Stomach (tissue), 8 donors: ENCODE measurements at regions not wholly inside any gene's neighbourhood (a gene's known extent, or its start where the extent isn't known, plus 50 kb on each side); places are given as distances from the start of the nearest gene placed in this dataset.

ENCODE experiments used
- DNase-seq, 2 donors: peaks; one replicate each; pipeline versions ENCODE4 v3.0.0 to v3.0.0-alpha.2; 2013 to 2019
- H3K27ac ChIP-seq, 5 donors: fragments of 200-600 bp in 4 of 5; sonication (generic) in 4 of 5; one replicate each; pipeline ENCODE4 v1.5.1; 2013 to 2019; ENCODE audit warnings: mild to moderate bottlenecking in 1 of 5, moderate library complexity in 1 of 5
- H3K27me3 ChIP-seq, 3 donors: fragments of 200-600 bp; sonication (generic); one replicate each; pipeline ENCODE4 v1.5.1; 2017 to 2019; ENCODE audit warnings: mixed run types in 1 of 3
- H3K36me3 ChIP-seq, 4 donors: fragments of 200-600 bp; sonication (generic); 1 replicate in 3 of 4; 2 replicates in 1 of 4; pipeline ENCODE4 v1.5.1; 2016 to 2019
- H3K4me1 ChIP-seq, 4 donors: fragments of 200-600 bp; sonication (generic); one replicate each; pipeline ENCODE4 v1.5.1; 2016 to 2019
- H3K4me3 ChIP-seq, 4 donors: fragments of 200-600 bp; sonication (generic) in 3 of 4; one replicate each; pipeline ENCODE4 v1.5.1; 2016 to 2019; ENCODE audit warnings: mild to moderate bottlenecking in 1 of 4
- H3K9me3 ChIP-seq, 4 donors: fragments of 200-600 bp; sonication (generic); one replicate each; pipeline ENCODE4 v1.5.1; 2016 to 2019
- CTCF ChIP-seq, 7 experiments: fragments of 450-650 bp in 4 of 7; fragments of 200-600 bp in 3 of 7; sonication (generic) in 3 of 7; IDR thresholded peaks; one replicate each; pipeline ENCODE4 v1.5.1; 2016 to 2019; ENCODE audit warnings: antibody characterized with exemption in 7 of 7, control low read depth in 2 of 7, mild to moderate bottlenecking in 1 of 7
- EP300 ChIP-seq: sonication (generic); formaldehyde crosslinking; IDR thresholded peaks from one replicate; pipeline ENCODE4 v1.6.1; 2017; ENCODE audit warnings: antibody characterized with exemption
- POLR2A ChIP-seq, 4 donors: fragments of 450-650 bp; IDR thresholded peaks; one replicate each; pipeline ENCODE4 v1.6.1; 2016; ENCODE audit warnings: antibody characterized with exemption in 4 of 4, control low read depth in 2 of 4, mild to moderate bottlenecking in 1 of 4, moderate library complexity in 1 of 4
- POLR2AphosphoS5 ChIP-seq, 3 donors: sonication (generic); formaldehyde crosslinking; IDR thresholded peaks; one replicate each; pipeline ENCODE4 v1.6.1; 2016; ENCODE audit warnings: antibody characterized with exemption in 3 of 3
- WGBS, 5 donors: extraction: QIAGEN DNeasy Blood & Tissue Kit in 3 of 5; methylation state at CpG; one replicate each; pipeline versions ENCODE4 v1.1.5 to v1.1.7; 2013 to 2018; 5-methylcytosine and 5-hydroxymethylcytosine counted together
- intact Hi-C: fragments of 100-400 bp; cut with DNase I; formaldehyde crosslinking; loops from one replicate; pipeline ENCODE4 v1.15.1; 2023; ENCODE audit warnings: low total_unique reads
- donor health status: healthy with polysubstance abuse.
- donor health status: Bipolar disorder and iron deficiency.
- donor health status: healthy.

- TF ChIP-seq EP300 (no peak), CTCF (IDR thresholded peaks at IDR 0.05) (no peak), POLR2A (IDR thresholded peaks at IDR 0.05) (no peak), POLR2AphosphoS5 (IDR thresholded peaks at IDR 0.05) (no peak)
- H3K4me3 ChIP-seq = no peak overlapping the region
- no peak for DNase-seq
- H3K36me3 ChIP-seq = no peaks in the 10 kb centered on the region
- H3K9me3 ChIP-seq = peaks cover 8 to 33% (median 22%) of the 10 kb centered on the region in 4 donors
- 90 to 95% (median 94%) methylated on average over 1 of the region's 1 CpG for WGBS, 5 donors
- intact Hi-C loops = no loop called here
- no peak overlapping the region for H3K27ac ChIP-seq
- H3K27me3 ChIP-seq = no peaks in the 10 kb centered on the region
- no peaks in the 10 kb centered on the region for H3K4me1 ChIP-seq
These were observed 74.7 kb upstream of the MKLN1 start for GRCh38 chr7:131252976-131253375.

- intact Hi-C loops = no loop called here
- Histone ChIP-seq H3K27me3 (no peaks in the 10 kb centered on the region), H3K27ac (no peak overlapping the region), H3K36me3 (no peaks in the 10 kb centered on the region), H3K4me1 (no peaks in the 10 kb centered on the region), H3K4me3 (no peak overlapping the region), H3K9me3 (peaks cover 8 to 33% (median 22%) of the 10 kb centered on the region in 4 donors)
- TF ChIP-seq POLR2AphosphoS5 (IDR thresholded peaks at IDR 0.05) = no peak
- no peak for TF ChIP-seq EP300
- TF ChIP-seq POLR2A (IDR thresholded peaks at IDR 0.05) = no peak
- WGBS, 5 donors = 61 to 75% (median 68%) methylated on average over 2 of the region's 2 CpGs
- DNase-seq = no peak
These were observed 73.5 kb upstream of the MKLN1 start for GRCh38 chr7:131254211-131254610.

GRCh38 chr7:131255242-131255641, 72.4 kb upstream of the MKLN1 start:
- Histone ChIP-seq H3K4me3 (no peak overlapping the region), H3K9me3 (peaks cover 8 to 33% (median 22%) of the 10 kb centered on the region in 4 donors), H3K27ac (no peak overlapping the region), H3K27me3 (no peaks in the 10 kb centered on the region), H3K4me1 (no peaks in the 10 kb centered on the region), H3K36me3 (no peaks in the 10 kb centered on the region)
- no peak for TF ChIP-seq EP300
- intact Hi-C loops = no loop called here
- DNase-seq = no peak
- WGBS, 5 donors = 82 to 100% (median 95%) methylated on average over 1 of the region's 1 CpG

- no peaks in the 10 kb centered on the region for H3K4me1 ChIP-seq
- 92 to 97% (median 96%) methylated on average over 1 of the region's 1 CpG for WGBS, 5 donors
- intact Hi-C loops = no loop called here
- no peak overlapping the region for H3K4me3 ChIP-seq
- DNase-seq = no peak
- no peaks in the 10 kb centered on the region for H3K9me3 ChIP-seq
- no peak overlapping the region for H3K27ac ChIP-seq
- no peaks in the 10 kb centered on the region for H3K27me3 ChIP-seq
- no peak for TF ChIP-seq EP300
- no peak for TF ChIP-seq POLR2A (IDR thresholded peaks at IDR 0.05)
- no peak for TF ChIP-seq POLR2AphosphoS5 (IDR thresholded peaks at IDR 0.05)
- no peak for TF ChIP-seq CTCF (IDR thresholded peaks at IDR 0.05)
- H3K36me3 ChIP-seq = no peaks in the 10 kb centered on the region
These were observed 66.1 kb upstream of the MKLN1 start for GRCh38 chr7:131261476-131261994.

GRCh38 chr7:131265227-131265626, 62.4 kb upstream of the MKLN1 start:
- Histone ChIP-seq H3K4me1 (no peaks in the 10 kb centered on the region), H3K9me3 (no peaks in the 10 kb centered on the region), H3K4me3 (no peak overlapping the region), H3K36me3 (no peaks in the 10 kb centered on the region), H3K27ac (no peak overlapping the region), H3K27me3 (no peaks in the 10 kb centered on the region)
- 78 to 89% (median 82%) methylated on average over 4 of the region's 4 CpGs for WGBS, 5 donors
- DNase-seq = no peak
- no peak for TF ChIP-seq EP300
- TF ChIP-seq POLR2AphosphoS5 (IDR thresholded peaks at IDR 0.05) = no peak
- TF ChIP-seq CTCF (IDR thresholded peaks at IDR 0.05) = no peak
- TF ChIP-seq POLR2A (IDR thresholded peaks at IDR 0.05) = no peak
- intact Hi-C loops = no loop called here
